ENCODE measurements at regions not wholly inside any gene's neighbourhood (a gene's known extent, or its start where the extent isn't known, plus 50 kb on each side); places are given as distances from the start of the nearest gene placed in this dataset.

- no peaks in the 10 kb centered on the region for H3K9me3 ChIP-seq
- intact Hi-C loops (cut with DNase I; ENCODE audit: low total_unique reads) = no loop called here
- WGBS, 2 donors = 86 to 91% methylated on average over 3 of the region's 3 CpGs
- TF ChIP-seq POLR2A (IDR thresholded peaks at IDR 0.05) (no peak), CTCF (IDR thresholded peaks at IDR 0.05) (no peak)
- H3K27me3 ChIP-seq = no peaks in the 10 kb centered on the region
- H3K27ac ChIP-seq = no peak overlapping the region
- H3K4me1 ChIP-seq = peaks cover 5% of the 10 kb centered on the region
- H3K36me3 ChIP-seq (ENCODE audit: low read depth, missing control alignments) = no peaks in the 10 kb centered on the region
- H3K4me3 ChIP-seq = no peak overlapping the region
- no peak for DNase-seq
Observed at GRCh38 chr9:26439061-26439624, 453.5 kb downstream of the CAAP1 start.

- TF ChIP-seq CTCF (IDR thresholded peaks at IDR 0.05) (no peak), POLR2A (IDR thresholded peaks at IDR 0.05) (no peak)
- no peak overlapping the region for H3K4me3 ChIP-seq
- H3K4me1 ChIP-seq = peaks cover 5% of the 10 kb centered on the region
- H3K27me3 ChIP-seq = no peaks in the 10 kb centered on the region
- no peaks in the 10 kb centered on the region for H3K9me3 ChIP-seq
- no peak overlapping the region for H3K27ac ChIP-seq
- 15 to 19% methylated on average over 1 of the region's 1 CpG for WGBS, 2 donors
- intact Hi-C loops (cut with DNase I; ENCODE audit: low total_unique reads) = no loop called here
- DNase-seq = no peak
- no peaks in the 10 kb centered on the region for H3K36me3 ChIP-seq (ENCODE audit: low read depth, missing control alignments)
Observed at GRCh38 chr9:26437056-26437711, 455.4 kb downstream of the CAAP1 start.

GRCh38 chr9:26426551-26427131 lies 466.0 kb downstream of the CAAP1 start:
- intact Hi-C loops (cut with DNase I; ENCODE audit: low total_unique reads) = no loop called here
- TF ChIP-seq POLR2A (IDR thresholded peaks at IDR 0.05) (no peak), CTCF (IDR thresholded peaks at IDR 0.05) (no peak)
- no peaks in the 10 kb centered on the region for H3K9me3 ChIP-seq
- peak overlapping the region; percentile 7 to 30 for H3K4me3 ChIP-seq
- H3K4me1 ChIP-seq = no peaks in the 10 kb centered on the region
- peak; percentile 23 for DNase-seq
- no peaks in the 10 kb centered on the region for H3K27me3 ChIP-seq
- WGBS, 2 donors = 73 to 75% methylated on average over 15 to 16 of the region's 16 CpGs
- no peaks in the 10 kb centered on the region for H3K36me3 ChIP-seq (ENCODE audit: low read depth, missing control alignments)
- H3K27ac ChIP-seq = no peak overlapping the region

- intact Hi-C loops (cut with DNase I; ENCODE audit: low total_unique reads) = no loop called here
- H3K9me3 ChIP-seq = no peaks in the 10 kb centered on the region
- no peaks in the 10 kb centered on the region for H3K36me3 ChIP-seq (ENCODE audit: low read depth, missing control alignments)
- H3K4me1 ChIP-seq = no peaks in the 10 kb centered on the region
- TF ChIP-seq POLR2A (IDR thresholded peaks at IDR 0.05) = no peak
- TF ChIP-seq CTCF (IDR thresholded peaks at IDR 0.05) = no peak
- no peaks in the 10 kb centered on the region for H3K27me3 ChIP-seq
- DNase-seq = no peak
- H3K27ac ChIP-seq = no peak overlapping the region
- no peak overlapping the region for H3K4me3 ChIP-seq
- WGBS, 2 donors = 84 to 85% methylated on average over 3 of the region's 3 CpGs
Observed at GRCh38 chr9:26418480-26418879, 474.1 kb downstream of the CAAP1 start.

Measured in testis (tissue), 2 donors.